NCI-H460 (cell line): ENCODE measurements at regions not wholly inside any gene's neighbourhood (a gene's known extent, or its start where the extent isn't known, plus 50 kb on each side); places are given as distances from the start of the nearest gene placed in this dataset.
"Not testable (repeated sequence)": the region's sequence is repeated elsewhere in the genome, so short reads cannot be mapped to it uniquely, and the experiment has no call there.

Source experiments
- DNase-seq: peaks from one replicate; pipeline ENCODE4 v3.0.0-alpha.2; 2016; ENCODE audit warnings: low read depth; ENCODE audit errors: extremely low read depth

GRCh38 chr1:113185463-113186104 is 112.6 kb downstream of the LRIG2 start:
- DNase-seq: no peak

DNA sequence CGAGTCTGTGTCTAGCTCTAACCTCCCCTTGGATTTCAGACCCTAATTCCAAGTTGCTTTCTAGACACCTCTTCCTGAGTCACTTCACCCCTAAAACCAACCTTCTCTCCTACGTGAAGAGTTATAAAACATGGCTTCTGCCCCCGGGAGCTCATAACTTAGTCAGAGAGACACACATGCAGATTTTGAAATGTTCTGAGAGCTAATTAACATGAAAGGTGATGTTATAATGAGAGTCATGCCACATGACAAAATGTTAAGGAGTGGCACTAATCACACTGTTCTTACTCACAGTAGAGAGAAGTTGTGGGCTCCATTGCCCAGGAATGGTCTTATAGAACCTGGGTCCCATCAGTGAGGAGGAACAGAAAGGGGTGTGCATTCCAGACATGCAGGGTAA is 117.1 kb downstream of the LRIG2 start:
- no peak for DNase-seq

- DNase-seq: no peak
These were observed 117.9 kb downstream of the LRIG2 start for GRCh38 chr1:113190930-113191329.

- no peak for DNase-seq
These were observed 118.6 kb downstream of the LRIG2 start for GRCh38 chr1:113191579-113192076.

- DNase-seq: no peak
These were observed 119.2 kb downstream of the LRIG2 start for GRCh38 chr1:113192242-113192641.

DNA sequence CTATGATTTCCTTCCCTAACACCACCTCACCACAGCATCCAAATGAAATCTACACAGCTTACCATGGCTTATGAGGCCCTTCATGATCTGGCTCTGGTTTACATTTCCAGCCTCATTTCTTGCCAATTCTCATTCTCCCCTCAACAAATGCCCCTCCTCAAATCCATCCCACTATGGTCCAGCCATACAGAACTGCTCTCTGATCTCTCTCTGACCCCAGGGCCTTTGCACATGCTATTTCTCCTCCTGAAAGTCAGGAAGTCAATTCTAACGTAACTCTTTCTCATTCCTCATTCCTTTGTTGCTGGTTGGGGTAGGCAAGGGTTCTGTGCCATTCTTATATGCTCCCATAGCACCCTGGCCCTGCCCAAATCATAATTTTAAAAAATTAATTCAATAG is 120.0 kb downstream of the LRIG2 start:
- no peak for DNase-seq

DNA sequence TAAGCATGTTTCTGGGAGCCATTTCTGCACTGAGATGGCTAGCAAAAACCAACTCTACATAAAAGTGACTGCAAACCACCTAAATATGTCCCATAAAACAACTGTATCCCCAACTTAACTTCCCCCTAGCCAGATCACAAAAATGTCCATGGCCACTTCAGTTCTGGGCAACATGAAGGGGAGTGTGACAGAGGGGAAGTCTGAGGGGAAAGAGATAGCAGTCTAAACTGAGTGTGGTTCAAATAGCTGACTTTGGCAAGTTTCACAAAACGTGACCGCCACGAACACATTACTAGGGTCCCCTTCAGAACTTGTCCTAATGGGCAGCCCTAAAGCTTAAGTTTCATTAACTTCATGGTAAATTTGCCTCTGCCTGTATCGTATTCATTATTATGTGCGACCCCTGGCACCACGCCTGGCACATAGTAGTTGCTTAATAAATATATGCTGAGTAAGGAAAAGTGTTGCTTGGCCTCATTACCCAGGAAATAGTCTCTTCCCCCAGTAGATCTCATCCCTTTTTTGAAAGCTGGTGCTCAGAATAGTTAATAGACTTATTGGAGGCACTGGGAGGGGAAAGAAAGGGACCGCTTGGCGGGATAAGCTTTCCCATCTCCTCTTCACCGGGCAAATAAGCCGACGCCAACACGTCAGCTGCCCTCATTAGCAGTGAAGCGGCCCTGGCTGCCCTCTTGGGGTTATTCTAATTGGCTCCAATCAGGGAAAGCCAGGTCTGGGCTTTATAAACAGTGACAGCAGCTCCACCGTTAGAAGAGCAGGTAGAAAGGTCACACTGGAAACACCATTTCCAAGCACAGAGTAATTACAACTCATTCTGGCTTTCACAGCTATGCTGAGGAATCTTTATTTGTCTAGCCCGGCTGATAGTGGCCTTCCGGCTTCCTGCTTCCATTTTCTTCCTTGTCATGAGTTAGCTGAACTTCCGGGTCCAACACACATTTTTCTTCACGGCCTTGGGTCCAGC is 122.1 kb downstream of the LRIG2 start:
- DNase-seq: no peak

DNA sequence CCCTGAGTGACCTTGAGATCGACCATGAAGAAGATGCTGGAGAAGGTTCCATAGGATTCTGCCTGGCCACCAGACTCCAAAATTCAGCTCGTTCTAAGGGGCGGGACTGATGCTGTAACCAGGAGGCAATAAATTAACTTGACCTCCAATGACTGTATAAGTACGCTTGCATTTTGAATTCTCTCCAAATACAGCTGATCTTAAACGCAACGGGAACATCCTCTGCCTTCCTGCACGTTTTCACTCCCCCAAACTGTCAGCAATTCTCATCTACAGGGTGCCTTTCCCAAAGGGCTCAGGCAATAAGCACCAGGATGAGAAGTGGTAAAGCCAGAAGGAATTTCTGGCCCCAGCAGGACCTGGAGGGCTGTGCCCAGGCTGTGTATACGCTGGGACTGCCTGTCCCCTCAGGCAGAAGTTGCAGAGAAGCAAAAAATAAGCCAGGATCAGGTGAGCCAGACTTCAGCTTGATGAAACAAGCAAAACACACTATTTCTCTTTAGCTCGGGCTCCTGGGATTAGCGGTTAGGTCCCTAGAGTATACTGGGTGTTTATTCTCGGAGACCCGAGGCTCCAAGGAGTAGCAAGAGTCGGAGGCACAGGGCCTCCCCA is 124.8 kb downstream of the LRIG2 start:
- no peak for DNase-seq

GRCh38 chr1:113198806-113199205 is 125.8 kb downstream of the LRIG2 start:
- DNase-seq: no peak

DNA sequence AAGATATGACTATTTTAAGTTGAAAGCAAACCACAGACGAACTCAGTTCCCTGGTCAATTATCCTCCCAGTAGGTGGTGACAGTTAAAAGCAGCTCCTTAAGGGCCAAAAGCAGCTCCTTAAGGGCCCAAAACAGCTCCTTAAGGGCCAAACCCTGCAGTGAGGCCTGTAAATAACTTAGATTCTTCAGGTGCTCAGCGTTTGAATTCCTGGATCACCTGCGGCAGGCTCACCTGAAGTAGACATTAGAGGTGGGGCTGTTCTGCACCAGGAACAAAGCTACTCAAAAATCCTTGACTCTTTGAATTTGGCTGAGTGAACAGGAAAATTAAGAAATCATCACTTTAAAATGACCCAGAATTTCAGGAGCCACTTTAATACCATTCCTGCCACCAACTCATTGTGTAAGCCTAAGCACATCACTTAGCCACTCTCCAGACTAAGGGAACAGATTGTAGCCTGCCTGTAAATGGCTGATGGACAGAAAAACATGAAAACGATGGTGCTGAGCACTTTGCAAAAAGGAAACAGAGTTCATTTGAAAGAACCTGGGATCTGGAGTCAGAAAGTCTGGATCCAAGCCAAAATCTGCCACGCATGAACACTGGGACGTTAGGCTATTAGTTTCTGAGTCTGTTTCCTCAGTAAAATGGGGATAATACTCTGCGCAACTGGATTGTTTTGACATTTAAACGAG is 126.9 kb downstream of the LRIG2 start:
- DNase-seq: no peak

- no peak for DNase-seq
These were observed 128.6 kb downstream of the LRIG2 start for GRCh38 chr1:113201560-113201959.

DNA sequence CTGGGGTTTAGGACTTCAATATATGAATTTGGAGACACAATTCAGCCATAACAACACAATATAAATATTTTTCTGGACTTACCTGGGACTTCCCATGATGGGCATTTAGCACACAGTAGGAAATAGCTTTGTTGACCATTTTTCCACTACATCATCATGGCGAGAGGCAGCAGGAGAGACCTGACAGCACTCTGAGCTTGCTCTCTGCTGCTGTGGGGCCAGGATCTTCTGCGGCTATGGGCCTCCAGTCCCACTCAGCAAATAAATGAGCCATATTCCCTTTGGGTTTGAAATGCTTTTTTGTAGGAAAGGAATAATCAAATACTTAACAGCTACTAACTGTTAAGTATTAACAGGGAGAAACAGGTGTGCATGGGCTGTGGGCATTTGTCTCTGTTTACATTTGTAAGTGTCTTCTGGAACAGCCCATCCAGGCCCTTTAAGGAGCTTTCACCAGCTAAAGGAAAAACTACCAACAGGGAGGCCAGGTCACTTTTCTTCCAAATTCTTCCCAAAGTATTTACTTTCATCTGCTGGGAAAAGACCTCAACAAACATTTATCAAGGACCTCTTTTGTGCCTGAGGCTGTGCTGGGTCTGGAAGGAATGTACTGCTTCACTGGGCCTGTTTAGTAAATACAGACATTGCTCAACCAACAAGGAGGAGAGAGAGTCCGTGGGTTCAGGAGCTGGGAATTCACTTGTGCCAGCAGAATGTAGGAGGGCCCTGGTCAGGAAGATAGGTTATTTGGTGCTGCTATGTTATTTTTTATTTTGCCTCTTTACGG is 133.2 kb downstream of the LRIG2 start:
- no peak for DNase-seq

GRCh38 chr1:113207019-113207418 is 134.0 kb downstream of the LRIG2 start:
- DNase-seq: no peak

- no peak for DNase-seq
These were observed 134.5 kb downstream of the LRIG2 start for GRCh38 chr1:113207457-113207856.

- DNase-seq: not testable (repeated sequence)
These were observed 135.4 kb downstream of the LRIG2 start for GRCh38 chr1:113208425-113208824.

- DNase-seq: no peak
These were observed 137.2 kb downstream of the LRIG2 start for GRCh38 chr1:113210248-113210647.

DNA sequence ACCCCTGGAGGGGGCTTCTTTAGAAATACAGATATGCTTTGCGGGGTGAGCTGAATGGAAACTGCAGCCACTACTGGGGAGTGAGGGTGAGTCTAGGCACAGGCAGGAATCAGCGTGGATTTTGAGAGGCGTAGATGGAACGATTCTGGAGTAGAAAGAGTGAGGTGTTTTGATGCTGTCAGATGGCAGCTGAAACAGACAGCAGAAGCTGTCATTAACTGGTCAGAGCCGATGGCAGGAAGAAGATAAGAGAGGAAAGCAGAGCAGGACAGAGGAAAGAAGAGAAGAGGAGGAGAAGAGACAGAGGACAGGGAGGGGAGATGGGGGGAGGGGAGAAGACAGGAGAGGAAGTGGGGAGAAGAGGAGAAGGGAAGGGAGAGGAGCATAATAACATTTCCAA is 138.5 kb downstream of the LRIG2 start:
- no peak for DNase-seq

GRCh38 chr1:113215015-113215414 is 142.0 kb downstream of the LRIG2 start:
- DNase-seq: no peak

- DNase-seq: no peak
These were observed 143.7 kb downstream of the LRIG2 start for GRCh38 chr1:113216664-113217063.
